ENCODE measurements at regions not wholly inside any gene's neighbourhood (a gene's known extent, or its start where the extent isn't known, plus 50 kb on each side); places are given as distances from the start of the nearest gene placed in this dataset.

GRCh38 chr15:62593681-62594399, 428.8 kb upstream of the C2CD4B start:
- peak; percentile 37 for DNase-seq (ENCODE audit: low read depth)
- no peak for TF ChIP-seq CTCF (conservative IDR thresholded peaks at IDR 0.05; ENCODE audit: low read depth, low read length)
- H3K4me3 ChIP-seq (ENCODE audit: low read depth, low read length) = no peak overlapping the region

- no peak overlapping the region for H3K4me3 ChIP-seq (ENCODE audit: low read depth, low read length)
- DNase-seq (ENCODE audit: low read depth) = no peak
- TF ChIP-seq CTCF (conservative IDR thresholded peaks at IDR 0.05; ENCODE audit: low read depth, low read length) = no peak
Measured at GRCh38 chr15:62598217-62598616, 433.1 kb upstream of the C2CD4B start.

GRCh38 chr15:62599791-62600777, 435.0 kb upstream of the C2CD4B start:
- no peak for DNase-seq (ENCODE audit: low read depth)
- TF ChIP-seq CTCF (conservative IDR thresholded peaks at IDR 0.05; ENCODE audit: low read depth, low read length) = no peak
- no peak overlapping the region for H3K4me3 ChIP-seq (ENCODE audit: low read depth, low read length)

- TF ChIP-seq CTCF (conservative IDR thresholded peaks at IDR 0.05; ENCODE audit: low read depth, low read length) = no peak
- H3K4me3 ChIP-seq (ENCODE audit: low read depth, low read length) = no peak overlapping the region
- no peak for DNase-seq (ENCODE audit: low read depth)
Measured at GRCh38 chr15:62601777-62602545, 436.9 kb upstream of the C2CD4B start.

- no peak for DNase-seq (ENCODE audit: low read depth)
Measured at GRCh38 chr15:62603742-62604141, 438.7 kb upstream of the C2CD4B start.

More at GRCh38 chr15:62603742-62604141, 438.7 kb upstream of the C2CD4B start:
- no peak for TF ChIP-seq CTCF (conservative IDR thresholded peaks at IDR 0.05; ENCODE audit: low read depth, low read length)
- no peak overlapping the region for H3K4me3 ChIP-seq (ENCODE audit: low read depth, low read length)

Data from epithelial cell of proximal tubule (primary cell).